Brain microvascular endothelial cell (primary cell): ENCODE measurements at regions not wholly inside any gene's neighbourhood (a gene's known extent, or its start where the extent isn't known, plus 50 kb on each side); places are given as distances from the start of the nearest gene placed in this dataset.

Experiments
- DNase-seq: peaks from one replicate; pipeline ENCODE4 v3.0.0-alpha.2; 2020
- H3K27ac ChIP-seq: fragments of 250-450 bp; sonication (Bioruptor Pico); 2 replicates; pipeline ENCODE4 v1.5.1; 2020; ENCODE audit warnings: mild to moderate bottlenecking, moderate library complexity
- H3K27me3 ChIP-seq: fragments of 250-450 bp; sonication (Bioruptor Pico); replicated peaks from 2 replicates; pipeline ENCODE4 v1.5.1; 2020; ENCODE audit warnings: mild to moderate bottlenecking
- H3K36me3 ChIP-seq: fragments of 250-450 bp; sonication (Bioruptor Pico); replicated peaks from 2 replicates; pipeline ENCODE4 v1.5.1; 2020; ENCODE audit warnings: mild to moderate bottlenecking
- H3K4me3 ChIP-seq: 2 replicates; pipeline ENCODE4 v1.5.1; 2011; ENCODE audit warnings: low read depth, mild to moderate bottlenecking, control low read depth, low read length, moderate library complexity
- in situ Hi-C: cut with HindIII; loops from 2 replicates; pipeline ENCODE4 v1.10.0; 2017; ENCODE audit warnings: low sequenced_read_pairs, low pct_ligation_motif_present
- TF ChIP-seq, protein P1 (sequence below): IDR thresholded peaks from 2 replicates; pipeline ENCODE4 v1.5.1; 2011; ENCODE audit warnings: low read depth, mild to moderate bottlenecking, moderate library complexity, low read length, control low read depth, inconsistent platforms; ENCODE audit errors: missing control alignments

DNA sequence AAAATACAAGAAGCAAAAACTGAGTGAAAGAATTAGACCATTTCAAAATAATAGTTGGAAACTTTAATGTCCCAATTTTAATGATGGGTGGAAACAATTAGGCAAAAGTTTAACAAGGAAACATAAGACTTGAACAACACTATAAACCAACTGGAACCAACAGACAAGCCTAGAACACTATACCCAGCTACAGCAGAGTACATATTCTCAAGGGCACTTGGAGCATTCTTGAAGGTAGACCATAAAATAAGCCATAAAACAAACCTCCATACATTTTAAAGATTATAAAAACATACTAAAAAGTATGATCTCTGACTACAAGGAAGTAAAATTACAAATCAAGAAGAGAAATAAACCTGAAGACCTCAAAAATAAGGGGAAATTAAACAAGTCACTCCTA lies 616.7 kb downstream of the SUCLG1 start:
- TF ChIP-seq, protein P1, sequence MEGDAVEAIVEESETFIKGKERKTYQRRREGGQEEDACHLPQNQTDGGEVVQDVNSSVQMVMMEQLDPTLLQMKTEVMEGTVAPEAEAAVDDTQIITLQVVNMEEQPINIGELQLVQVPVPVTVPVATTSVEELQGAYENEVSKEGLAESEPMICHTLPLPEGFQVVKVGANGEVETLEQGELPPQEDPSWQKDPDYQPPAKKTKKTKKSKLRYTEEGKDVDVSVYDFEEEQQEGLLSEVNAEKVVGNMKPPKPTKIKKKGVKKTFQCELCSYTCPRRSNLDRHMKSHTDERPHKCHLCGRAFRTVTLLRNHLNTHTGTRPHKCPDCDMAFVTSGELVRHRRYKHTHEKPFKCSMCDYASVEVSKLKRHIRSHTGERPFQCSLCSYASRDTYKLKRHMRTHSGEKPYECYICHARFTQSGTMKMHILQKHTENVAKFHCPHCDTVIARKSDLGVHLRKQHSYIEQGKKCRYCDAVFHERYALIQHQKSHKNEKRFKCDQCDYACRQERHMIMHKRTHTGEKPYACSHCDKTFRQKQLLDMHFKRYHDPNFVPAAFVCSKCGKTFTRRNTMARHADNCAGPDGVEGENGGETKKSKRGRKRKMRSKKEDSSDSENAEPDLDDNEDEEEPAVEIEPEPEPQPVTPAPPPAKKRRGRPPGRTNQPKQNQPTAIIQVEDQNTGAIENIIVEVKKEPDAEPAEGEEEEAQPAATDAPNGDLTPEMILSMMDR, result no peak
- in situ Hi-C loops, result no loop called here
- Histone ChIP-seq H3K27ac (no peak overlapping the region), H3K36me3 (no peaks in the 10 kb centered on the region), H3K27me3 (no peaks in the 10 kb centered on the region), H3K4me3 (no peak overlapping the region)
- no peak for DNase-seq

DNA sequence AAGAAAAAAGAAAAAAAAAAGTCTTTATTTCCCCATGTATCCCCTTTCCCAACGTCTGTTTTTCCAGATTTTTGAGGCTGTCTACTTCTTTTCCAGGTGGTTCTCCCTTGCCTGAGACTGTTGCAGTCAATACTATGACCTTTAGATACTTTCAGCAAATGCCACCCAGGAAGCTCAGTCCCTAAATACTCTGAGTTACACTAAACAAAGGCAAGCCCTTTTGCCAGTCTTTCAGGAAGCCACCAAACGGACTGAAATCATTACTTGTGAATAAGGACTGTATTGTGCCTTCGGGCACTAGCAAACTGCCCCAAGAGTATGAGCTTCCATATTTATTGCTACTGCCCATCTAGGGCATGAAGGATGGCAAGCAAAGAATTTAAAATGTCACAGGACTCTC lies 621.3 kb downstream of the SUCLG1 start:
- TF ChIP-seq, protein P1, result no peak
- no peak overlapping the region for H3K27ac ChIP-seq
- no peaks in the 10 kb centered on the region for H3K27me3 ChIP-seq
- H3K4me3 ChIP-seq, result no peak overlapping the region
- in situ Hi-C loops, result no loop called here
- DNase-seq, result no peak
- no peaks in the 10 kb centered on the region for H3K36me3 ChIP-seq

DNA sequence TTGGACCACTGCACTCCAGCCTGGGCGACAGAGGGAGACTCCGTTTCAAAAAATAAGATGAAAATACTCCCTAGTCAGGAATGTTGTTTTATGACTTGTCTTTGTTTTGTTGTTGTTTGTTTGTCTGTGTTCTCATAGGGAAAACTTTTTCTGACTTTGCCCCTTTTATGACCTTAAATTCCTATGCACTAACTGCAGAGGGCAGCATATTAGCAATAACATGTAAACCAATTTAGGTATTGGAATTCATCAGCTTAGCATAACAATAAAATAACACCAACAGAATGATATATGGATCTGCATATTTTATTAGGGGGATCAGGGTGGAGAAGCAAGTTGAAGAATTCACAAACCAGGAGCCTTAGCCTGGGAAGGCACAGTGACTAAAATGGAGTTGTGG lies 631.5 kb downstream of the SUCLG1 start:
- Histone ChIP-seq H3K4me3 (no peak overlapping the region), H3K36me3 (no peaks in the 10 kb centered on the region), H3K27me3 (no peaks in the 10 kb centered on the region), H3K27ac (no peak overlapping the region)
- DNase-seq, result no peak
- TF ChIP-seq, protein P1, result no peak
- in situ Hi-C loops, result no loop called here

DNA sequence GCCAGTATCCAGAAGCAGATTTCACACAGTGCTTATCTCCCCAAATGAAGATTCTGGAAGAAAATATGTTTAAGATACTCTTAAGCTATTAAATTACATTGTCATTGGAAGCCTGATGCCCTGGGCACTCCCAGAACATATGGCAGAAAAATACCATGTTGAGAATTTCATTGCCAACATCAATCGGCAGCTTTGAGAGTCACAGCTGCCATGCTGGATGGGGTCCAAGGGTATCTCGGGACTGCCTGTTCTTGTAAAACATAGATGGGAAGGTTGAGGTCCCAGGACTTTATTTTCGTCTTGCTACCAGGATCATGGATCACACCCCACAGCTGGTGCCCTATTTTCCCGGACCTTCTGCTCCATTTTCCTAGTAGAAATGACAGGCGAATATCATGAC lies 632.5 kb downstream of the SUCLG1 start:
- in situ Hi-C loops, result no loop called here
- H3K27ac ChIP-seq, result no peak overlapping the region
- no peak for DNase-seq
- H3K27me3 ChIP-seq, result no peaks in the 10 kb centered on the region
- TF ChIP-seq, protein P1, result no peak
- no peaks in the 10 kb centered on the region for H3K36me3 ChIP-seq
- no peak overlapping the region for H3K4me3 ChIP-seq

DNA sequence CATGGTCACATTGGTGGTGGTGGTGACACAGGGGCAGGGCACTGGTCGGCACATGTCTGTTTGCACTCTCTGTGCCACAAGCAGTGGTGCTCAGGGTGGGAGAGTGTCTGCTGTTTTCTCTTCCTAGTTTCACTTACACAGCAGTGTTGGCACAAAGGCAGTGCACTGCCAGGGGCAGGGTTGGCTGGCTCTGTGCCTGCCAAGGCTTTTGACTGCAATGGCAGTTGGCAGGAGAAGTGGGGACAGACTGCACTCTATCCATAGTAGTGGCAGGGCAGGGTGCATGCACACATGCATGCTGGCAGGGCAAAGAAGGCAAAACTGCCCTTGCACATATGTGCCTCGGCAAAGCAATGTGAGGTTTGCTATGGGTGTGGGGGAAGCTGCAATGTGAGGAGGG lies 635.9 kb downstream of the SUCLG1 start:
- H3K4me3 ChIP-seq, result no peak overlapping the region
- in situ Hi-C loops, result no loop called here
- TF ChIP-seq, protein P1, result no peak
- no peak overlapping the region for H3K27ac ChIP-seq
- H3K36me3 ChIP-seq, result no peaks in the 10 kb centered on the region
- H3K27me3 ChIP-seq, result no peaks in the 10 kb centered on the region
- DNase-seq, result no peak

DNA sequence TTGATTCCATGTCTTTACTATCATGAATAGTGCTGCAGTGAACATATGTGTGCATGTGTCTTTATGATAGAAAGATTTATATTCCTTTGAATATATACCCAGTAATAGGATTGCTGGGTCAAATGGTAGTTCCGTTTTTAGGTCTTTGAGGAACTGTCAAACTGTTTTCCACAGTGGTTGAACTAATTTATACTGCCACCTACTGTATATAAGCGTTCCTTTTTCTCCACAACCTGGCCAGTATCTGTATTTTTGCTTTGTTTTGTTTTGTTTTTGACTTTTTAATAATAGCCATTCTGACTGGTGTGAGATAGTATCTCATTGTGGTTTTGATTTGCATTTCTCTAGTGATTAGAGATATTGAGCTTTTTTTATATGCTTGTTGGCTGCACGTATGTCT lies 641.6 kb downstream of the SUCLG1 start:
- in situ Hi-C loops, result no loop called here
- H3K4me3 ChIP-seq, result no peak overlapping the region
- TF ChIP-seq, protein P1, result no peak

More for the DNA sequence above, 641.6 kb downstream of the SUCLG1 start:
- DNase-seq, result no peak
- H3K36me3 ChIP-seq, result no peaks in the 10 kb centered on the region
- H3K27ac ChIP-seq, result no peak overlapping the region
- H3K27me3 ChIP-seq, result no peaks in the 10 kb centered on the region
